ENCODE measurements at regions not wholly inside any gene's neighbourhood (a gene's known extent, or its start where the extent isn't known, plus 50 kb on each side); places are given as distances from the start of the nearest gene placed in this dataset.

DNA sequence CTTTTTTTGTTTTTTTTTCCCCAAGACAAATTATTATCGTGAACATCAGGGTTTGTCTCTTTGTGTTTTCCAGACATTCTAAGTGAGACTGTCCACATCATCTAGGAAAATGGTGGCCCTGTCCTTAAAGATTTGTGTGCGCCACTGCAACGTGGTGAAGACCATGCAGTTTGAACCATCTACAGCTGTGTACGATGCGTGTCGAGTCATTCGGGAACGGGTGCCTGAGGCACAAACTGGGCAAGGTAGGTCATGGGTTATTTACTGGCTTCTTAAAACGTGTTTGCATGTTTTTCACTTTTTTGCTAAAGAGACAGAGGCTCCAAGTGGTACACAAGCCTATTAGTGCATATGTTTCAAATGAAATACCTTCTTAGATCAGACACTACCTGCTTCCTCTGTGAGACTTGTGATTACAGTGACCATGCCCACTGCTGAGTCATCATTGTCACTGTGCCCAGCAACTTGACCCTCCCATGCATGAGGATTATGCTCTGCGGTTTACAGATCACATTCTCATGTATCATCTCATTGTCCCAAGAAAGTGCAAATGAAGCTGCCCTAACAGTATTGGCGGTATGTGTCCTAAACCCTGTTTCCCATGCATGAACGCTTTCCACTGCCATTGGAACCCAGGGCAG is 395.2 kb upstream of the TPM1 start:
- TF ChIP-seq, protein P1, sequence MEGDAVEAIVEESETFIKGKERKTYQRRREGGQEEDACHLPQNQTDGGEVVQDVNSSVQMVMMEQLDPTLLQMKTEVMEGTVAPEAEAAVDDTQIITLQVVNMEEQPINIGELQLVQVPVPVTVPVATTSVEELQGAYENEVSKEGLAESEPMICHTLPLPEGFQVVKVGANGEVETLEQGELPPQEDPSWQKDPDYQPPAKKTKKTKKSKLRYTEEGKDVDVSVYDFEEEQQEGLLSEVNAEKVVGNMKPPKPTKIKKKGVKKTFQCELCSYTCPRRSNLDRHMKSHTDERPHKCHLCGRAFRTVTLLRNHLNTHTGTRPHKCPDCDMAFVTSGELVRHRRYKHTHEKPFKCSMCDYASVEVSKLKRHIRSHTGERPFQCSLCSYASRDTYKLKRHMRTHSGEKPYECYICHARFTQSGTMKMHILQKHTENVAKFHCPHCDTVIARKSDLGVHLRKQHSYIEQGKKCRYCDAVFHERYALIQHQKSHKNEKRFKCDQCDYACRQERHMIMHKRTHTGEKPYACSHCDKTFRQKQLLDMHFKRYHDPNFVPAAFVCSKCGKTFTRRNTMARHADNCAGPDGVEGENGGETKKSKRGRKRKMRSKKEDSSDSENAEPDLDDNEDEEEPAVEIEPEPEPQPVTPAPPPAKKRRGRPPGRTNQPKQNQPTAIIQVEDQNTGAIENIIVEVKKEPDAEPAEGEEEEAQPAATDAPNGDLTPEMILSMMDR (IDR thresholded peaks at IDR 0.05; ENCODE audit: low read length), result no peak
- no peak for TF ChIP-seq EZH2phosphoT487 (IDR thresholded peaks at IDR 0.05; ENCODE audit: low read length)
- TF ChIP-seq EZH2 (optimal IDR thresholded peaks at IDR 0.05; ENCODE audit: low read depth, low read length), result no peak

Data from MM.1S (cell line).